ENCODE measurements at regions not wholly inside any gene's neighbourhood (a gene's known extent, or its start where the extent isn't known, plus 50 kb on each side); places are given as distances from the start of the nearest gene placed in this dataset.

DNA sequence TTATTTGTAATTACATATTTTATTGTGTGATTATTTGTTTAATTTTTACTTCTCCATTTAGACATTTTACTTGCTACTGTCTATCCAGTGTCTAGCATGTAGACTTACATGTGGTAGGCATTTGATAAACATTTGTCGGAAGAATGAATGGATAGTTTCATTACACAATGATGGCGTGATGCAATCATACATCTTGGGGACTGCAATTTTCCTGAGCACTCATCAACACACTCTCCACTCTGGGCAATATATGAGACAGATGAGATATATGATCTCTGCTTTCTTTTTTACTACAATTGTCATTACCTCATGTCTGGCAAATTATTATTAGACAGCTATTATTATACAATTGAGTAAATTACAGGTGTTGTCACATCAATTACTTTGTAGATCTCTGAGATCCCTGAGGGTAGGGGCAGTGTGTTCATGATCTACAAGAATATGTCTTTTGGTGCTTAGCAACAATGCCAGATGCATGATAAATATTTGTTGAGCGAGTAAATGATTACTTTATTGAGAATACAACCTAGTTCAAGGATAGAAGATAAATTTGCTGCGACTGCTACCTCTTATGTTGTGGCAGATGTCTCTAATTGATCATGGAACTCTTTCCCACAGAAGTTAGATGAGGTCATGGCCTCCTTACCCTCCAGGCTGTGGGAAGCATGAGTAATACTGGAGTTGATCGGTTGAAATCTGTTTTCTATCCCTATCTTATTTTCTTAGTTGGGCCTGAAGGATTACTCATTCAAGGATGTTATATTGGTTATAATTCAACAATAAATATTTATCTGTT, 416.0 kb downstream of the LRIG3 start:
- Mint-ChIP-seq H3K27me3 (ENCODE audit: insufficient read depth, unreplicated experiment) (no peaks in the 10 kb centered on the region), H3K27ac (ENCODE audit: low read depth, unreplicated experiment) (no peak overlapping the region)
- CTCF ChIA-PET = interaction anchor here (0.6 kb wide), 1 partner anchor 84 kb away, joined by 3 read pairs; no protein-coding TSS in a partner anchor

GRCh38 chr12:58509116-58509885, 411.0 kb downstream of the LRIG3 start:
- peaks cover 21% of the 10 kb centered on the region for H3K9me3 Mint-ChIP-seq (ENCODE audit: unreplicated experiment)
- H3K4me3 Mint-ChIP-seq (ENCODE audit: unreplicated experiment) = no peak overlapping the region
- intact Hi-C loops (cut with micrococcal nuclease) = no loop called here
- no peaks in the 10 kb centered on the region for H3K36me3 Mint-ChIP-seq (ENCODE audit: insufficient read depth, unreplicated experiment)
- peak; percentile 30 for DNase-seq (ENCODE audit: unreplicated experiment)
- POLR2A ChIA-PET = interaction anchor here (0.5 kb wide), 1 partner anchor 632 kb away, joined by 3 read pairs; no protein-coding TSS in a partner anchor
- CTCF ChIA-PET = no interaction called here
- TF ChIP-seq, protein P1, sequence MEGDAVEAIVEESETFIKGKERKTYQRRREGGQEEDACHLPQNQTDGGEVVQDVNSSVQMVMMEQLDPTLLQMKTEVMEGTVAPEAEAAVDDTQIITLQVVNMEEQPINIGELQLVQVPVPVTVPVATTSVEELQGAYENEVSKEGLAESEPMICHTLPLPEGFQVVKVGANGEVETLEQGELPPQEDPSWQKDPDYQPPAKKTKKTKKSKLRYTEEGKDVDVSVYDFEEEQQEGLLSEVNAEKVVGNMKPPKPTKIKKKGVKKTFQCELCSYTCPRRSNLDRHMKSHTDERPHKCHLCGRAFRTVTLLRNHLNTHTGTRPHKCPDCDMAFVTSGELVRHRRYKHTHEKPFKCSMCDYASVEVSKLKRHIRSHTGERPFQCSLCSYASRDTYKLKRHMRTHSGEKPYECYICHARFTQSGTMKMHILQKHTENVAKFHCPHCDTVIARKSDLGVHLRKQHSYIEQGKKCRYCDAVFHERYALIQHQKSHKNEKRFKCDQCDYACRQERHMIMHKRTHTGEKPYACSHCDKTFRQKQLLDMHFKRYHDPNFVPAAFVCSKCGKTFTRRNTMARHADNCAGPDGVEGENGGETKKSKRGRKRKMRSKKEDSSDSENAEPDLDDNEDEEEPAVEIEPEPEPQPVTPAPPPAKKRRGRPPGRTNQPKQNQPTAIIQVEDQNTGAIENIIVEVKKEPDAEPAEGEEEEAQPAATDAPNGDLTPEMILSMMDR (IDR thresholded peaks at IDR 0.05; ENCODE audit: unreplicated experiment) = no peak
- BruUV-seq (replicated peaks) = no TSS peak
- H3K4me1 Mint-ChIP-seq (ENCODE audit: insufficient read depth, unreplicated experiment) = no peaks in the 10 kb centered on the region
- H3K27ac Mint-ChIP-seq (ENCODE audit: low read depth, unreplicated experiment) = no peak overlapping the region
- H3K27me3 Mint-ChIP-seq (ENCODE audit: insufficient read depth, unreplicated experiment) = no peaks in the 10 kb centered on the region

More for the DNA sequence above, 416.0 kb downstream of the LRIG3 start:
- DNase-seq (ENCODE audit: unreplicated experiment) = no peak
- no TSS peak for BruUV-seq (replicated peaks)
- Mint-ChIP-seq H3K36me3 (ENCODE audit: insufficient read depth, unreplicated experiment) (no peaks in the 10 kb centered on the region), H3K4me3 (ENCODE audit: unreplicated experiment) (no peak overlapping the region), H3K9me3 (ENCODE audit: unreplicated experiment) (peaks cover 10% of the 10 kb centered on the region), H3K4me1 (ENCODE audit: insufficient read depth, unreplicated experiment) (no peaks in the 10 kb centered on the region)
- TF ChIP-seq, protein P1 (IDR thresholded peaks at IDR 0.05; ENCODE audit: unreplicated experiment) = no peak
- intact Hi-C loops (cut with micrococcal nuclease) = no loop called here
- POLR2A ChIA-PET = no interaction called here

- Mint-ChIP-seq H3K9me3 (ENCODE audit: unreplicated experiment) (peaks cover 32% of the 10 kb centered on the region), H3K36me3 (ENCODE audit: insufficient read depth, unreplicated experiment) (no peaks in the 10 kb centered on the region), H3K27ac (ENCODE audit: low read depth, unreplicated experiment) (no peak overlapping the region), H3K4me3 (ENCODE audit: unreplicated experiment) (no peak overlapping the region), H3K27me3 (ENCODE audit: insufficient read depth, unreplicated experiment) (no peaks in the 10 kb centered on the region), H3K4me1 (ENCODE audit: insufficient read depth, unreplicated experiment) (no peaks in the 10 kb centered on the region)
- ChIA-PET POLR2A (no interaction called here), CTCF (no interaction called here)
- intact Hi-C loops (cut with micrococcal nuclease) = no loop called here
- DNase-seq (ENCODE audit: unreplicated experiment) = no peak
- TF ChIP-seq, protein P1 (IDR thresholded peaks at IDR 0.05; ENCODE audit: unreplicated experiment) = no peak
- BruUV-seq (replicated peaks) = no TSS peak
These were observed 406.9 kb downstream of the LRIG3 start for GRCh38 chr12:58513301-58513834.

DNA sequence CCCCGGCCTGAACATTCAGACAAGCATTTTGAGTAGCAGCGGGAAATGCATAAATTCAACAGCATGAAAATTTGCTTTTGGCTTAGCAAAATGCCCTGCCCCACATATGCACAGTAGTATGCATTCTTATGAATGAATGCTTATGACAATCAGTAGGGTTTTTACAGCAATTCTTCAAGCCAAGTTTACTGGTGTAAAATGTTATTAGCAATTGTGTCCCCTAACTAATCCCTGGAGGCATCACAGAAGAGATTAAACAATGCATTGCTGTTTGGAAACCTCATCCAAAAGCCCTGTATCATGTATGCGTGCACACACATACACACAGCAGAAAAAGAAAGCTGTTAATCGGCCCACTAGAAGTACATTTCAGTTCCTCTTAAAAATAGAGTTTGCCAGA, 406.5 kb downstream of the LRIG3 start:
- no peaks in the 10 kb centered on the region for H3K27me3 Mint-ChIP-seq (ENCODE audit: insufficient read depth, unreplicated experiment)
- H3K36me3 Mint-ChIP-seq (ENCODE audit: insufficient read depth, unreplicated experiment) = no peaks in the 10 kb centered on the region
- TF ChIP-seq, protein P1 (IDR thresholded peaks at IDR 0.05; ENCODE audit: unreplicated experiment) = no peak
- ChIA-PET CTCF (no interaction called here), POLR2A (no interaction called here)
- intact Hi-C loops (cut with micrococcal nuclease) = no loop called here
- DNase-seq (ENCODE audit: unreplicated experiment) = no peak
- H3K4me3 Mint-ChIP-seq (ENCODE audit: unreplicated experiment) = no peak overlapping the region
- H3K4me1 Mint-ChIP-seq (ENCODE audit: insufficient read depth, unreplicated experiment) = no peaks in the 10 kb centered on the region
- H3K27ac Mint-ChIP-seq (ENCODE audit: low read depth, unreplicated experiment) = no peak overlapping the region
- BruUV-seq (replicated peaks) = no TSS peak
- peaks cover 35% of the 10 kb centered on the region for H3K9me3 Mint-ChIP-seq (ENCODE audit: unreplicated experiment)

Data from MCF 10A (cell line).